Panc1 (cell line): ENCODE measurements at regions not wholly inside any gene's neighbourhood (a gene's known extent, or its start where the extent isn't known, plus 50 kb on each side); places are given as distances from the start of the nearest gene placed in this dataset.

Source experiments
- ATAC-seq: fragments of 200-7000 bp; cut with Tn5 transposase; 2 replicates; pipeline ENCODE4 v1.9.1; 2020; ENCODE audit warnings: mild to moderate bottlenecking, moderate library complexity
- BruUV-seq: library from RNA; stranded (reverse); fragments of 400-500 nt; replicated peaks from 2 replicates; lab custom pipeline; 2021; lab: Mats Ljungman, UMichigan
- CTCF ChIA-PET: fragments of 300-600 bp; sonication (Branson Sonifier 250); formaldehyde crosslinking; loops from one replicate; lab custom pipeline; 2022; ENCODE audit warnings: antibody characterized with exemption; lab: Charles Lee
- POLR2A ChIA-PET: fragments of 300-600 bp; sonication (Branson Sonifier 250); formaldehyde crosslinking; loops from one replicate; lab custom pipeline; 2022; ENCODE audit warnings: antibody characterized with exemption; lab: Charles Lee
- DNase-seq: peaks from one replicate; pipeline ENCODE4 v3.0.0-alpha.2; 2010; ENCODE audit warnings: low read depth, low spot score
- H3K27ac ChIP-seq: 2 replicates; pipeline ENCODE4 v1.5.1; 2011; ENCODE audit warnings: mild to moderate bottlenecking, low read length, inconsistent platforms
- H3K27me3 ChIP-seq: fragments of 200-500 bp; sonication (Bioruptor generic); 2 replicates; pipeline ENCODE4 v1.6.0; 2014; ENCODE audit warnings: low read length, inconsistent platforms; ENCODE audit not compliant: control insufficient read depth, insufficient read depth
- H3K36me3 ChIP-seq: fragments of 200-500 bp; sonication (Bioruptor generic); 2 replicates; pipeline ENCODE4 v1.5.1; 2014; ENCODE audit warnings: inconsistent platforms, mild to moderate bottlenecking, low read length, moderate library complexity; ENCODE audit not compliant: control insufficient read depth, insufficient read depth
- H3K4me1 ChIP-seq: 2 replicates; pipeline ENCODE4 v1.5.1; 2011; ENCODE audit warnings: inconsistent platforms, mild to moderate bottlenecking, low read length, moderate library complexity; ENCODE audit not compliant: control insufficient read depth, insufficient read depth
- H3K4me3 ChIP-seq, 2 experiments: 2 replicates each; pipeline ENCODE4 v1.5.1; 2011 to 2012; ENCODE audit warnings: low read depth in 2 of 2, low read length in 2 of 2, mild to moderate bottlenecking in 2 of 2, inconsistent platforms in 1 of 2, moderate library complexity in 1 of 2
- H3K9me3 ChIP-seq: fragments of 200-500 bp; sonication (Bioruptor generic); 2 replicates; pipeline ENCODE4 v1.5.1; 2014; ENCODE audit warnings: low read depth, mild to moderate bottlenecking, inconsistent platforms, low read length, moderate library complexity; ENCODE audit not compliant: control insufficient read depth, insufficient read depth
- CTCF ChIP-seq: fragments of 450-650 bp; IDR thresholded peaks from 2 replicates; pipeline ENCODE4 v1.5.1; 2017; ENCODE audit warnings: mild to moderate bottlenecking
- POLR2AphosphoS5 ChIP-seq: IDR thresholded peaks from 2 replicates; pipeline ENCODE4 v1.6.1; 2012; ENCODE audit warnings: mild to moderate bottlenecking, low read depth, low read length, moderate library complexity
- SIN3A ChIP-seq: IDR thresholded peaks from 2 replicates; pipeline ENCODE4 v1.6.1; 2012; ENCODE audit warnings: low read depth, mild to moderate bottlenecking, low read length, moderate library complexity, borderline replicate concordance; ENCODE audit not compliant: insufficient read depth
- TCF7L2 ChIP-seq: IDR thresholded peaks from 2 replicates; pipeline ENCODE4 v1.6.1; 2011; ENCODE audit warnings: mild to moderate bottlenecking, low read depth, low read length, inconsistent platforms
- in situ Hi-C: cut with HindIII; loops from 2 replicates; pipeline ENCODE4 v1.10.0; 2016; ENCODE audit warnings: low sequenced_read_pairs, low pct_unique_long_range_greater_than_20kb
- intact Hi-C: fragments of 100-400 bp; cut with micrococcal nuclease; formaldehyde crosslinking; loops from one replicate; pipeline ENCODE4 v1.10.0; 2022; ENCODE audit not compliant: unreplicated experiment
- TF ChIP-seq, protein P1 (sequence below), 2 experiments: IDR thresholded peaks; 2 replicates each; pipeline ENCODE4 v1.6.1; 2011 to 2012; ENCODE audit warnings: low read depth in 2 of 2, control low read depth in 1 of 2, low read length in 1 of 2, mild to moderate bottlenecking in 1 of 2, moderate library complexity in 1 of 2; ENCODE audit not compliant: insufficient read depth in 1 of 2

DNA sequence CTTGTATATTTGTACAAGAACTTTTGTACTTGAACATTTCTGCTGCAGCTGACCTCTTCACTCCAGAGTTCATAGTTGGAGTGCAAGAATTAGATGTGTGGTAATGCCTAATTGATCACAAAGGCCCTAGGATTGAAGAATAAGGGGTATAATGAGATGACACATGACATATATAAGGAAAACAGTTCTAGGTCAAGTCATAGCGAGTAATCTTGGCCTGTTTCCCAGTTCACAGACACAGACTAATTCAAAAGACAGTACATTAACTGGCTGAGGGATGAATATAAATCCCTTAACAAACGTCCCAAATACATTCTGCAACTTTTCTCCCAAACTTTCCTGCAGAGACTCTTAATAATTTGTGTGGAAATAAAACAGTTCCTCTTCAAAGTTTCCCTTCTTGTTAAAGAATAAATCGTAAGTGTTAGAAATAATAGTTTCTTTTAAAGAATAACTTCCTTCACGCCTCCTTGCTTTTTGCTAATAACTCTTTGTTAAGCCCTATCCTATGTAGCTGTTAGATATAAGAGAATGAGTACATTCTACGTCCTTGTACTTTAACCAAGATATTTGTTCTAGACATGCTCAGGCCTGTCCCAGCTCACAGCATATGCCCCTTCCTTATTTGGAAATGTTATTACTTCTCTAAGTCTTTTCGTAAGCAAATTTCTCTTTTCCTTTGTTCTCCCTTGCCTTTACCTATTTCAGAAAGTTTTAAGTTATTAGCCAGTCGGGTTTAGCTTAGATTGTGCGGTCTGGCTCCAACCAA is 556.4 kb upstream of the CTNND2 start:
- CTCF ChIA-PET: no interaction called here

GRCh38 chr5:12459326-12459725 is 555.1 kb upstream of the CTNND2 start:
- H3K4me1 ChIP-seq: no peaks in the 10 kb centered on the region
- H3K4me3 ChIP-seq: no peak overlapping the region
- BruUV-seq: no TSS peak
- no peaks in the 10 kb centered on the region for H3K27me3 ChIP-seq
- ChIA-PET CTCF (no interaction called here), POLR2A (no interaction called here)
- intact Hi-C loops (no loop called here), in situ Hi-C loops (no loop called here)
- no peak for TF ChIP-seq CTCF
- TF ChIP-seq, protein P1, sequence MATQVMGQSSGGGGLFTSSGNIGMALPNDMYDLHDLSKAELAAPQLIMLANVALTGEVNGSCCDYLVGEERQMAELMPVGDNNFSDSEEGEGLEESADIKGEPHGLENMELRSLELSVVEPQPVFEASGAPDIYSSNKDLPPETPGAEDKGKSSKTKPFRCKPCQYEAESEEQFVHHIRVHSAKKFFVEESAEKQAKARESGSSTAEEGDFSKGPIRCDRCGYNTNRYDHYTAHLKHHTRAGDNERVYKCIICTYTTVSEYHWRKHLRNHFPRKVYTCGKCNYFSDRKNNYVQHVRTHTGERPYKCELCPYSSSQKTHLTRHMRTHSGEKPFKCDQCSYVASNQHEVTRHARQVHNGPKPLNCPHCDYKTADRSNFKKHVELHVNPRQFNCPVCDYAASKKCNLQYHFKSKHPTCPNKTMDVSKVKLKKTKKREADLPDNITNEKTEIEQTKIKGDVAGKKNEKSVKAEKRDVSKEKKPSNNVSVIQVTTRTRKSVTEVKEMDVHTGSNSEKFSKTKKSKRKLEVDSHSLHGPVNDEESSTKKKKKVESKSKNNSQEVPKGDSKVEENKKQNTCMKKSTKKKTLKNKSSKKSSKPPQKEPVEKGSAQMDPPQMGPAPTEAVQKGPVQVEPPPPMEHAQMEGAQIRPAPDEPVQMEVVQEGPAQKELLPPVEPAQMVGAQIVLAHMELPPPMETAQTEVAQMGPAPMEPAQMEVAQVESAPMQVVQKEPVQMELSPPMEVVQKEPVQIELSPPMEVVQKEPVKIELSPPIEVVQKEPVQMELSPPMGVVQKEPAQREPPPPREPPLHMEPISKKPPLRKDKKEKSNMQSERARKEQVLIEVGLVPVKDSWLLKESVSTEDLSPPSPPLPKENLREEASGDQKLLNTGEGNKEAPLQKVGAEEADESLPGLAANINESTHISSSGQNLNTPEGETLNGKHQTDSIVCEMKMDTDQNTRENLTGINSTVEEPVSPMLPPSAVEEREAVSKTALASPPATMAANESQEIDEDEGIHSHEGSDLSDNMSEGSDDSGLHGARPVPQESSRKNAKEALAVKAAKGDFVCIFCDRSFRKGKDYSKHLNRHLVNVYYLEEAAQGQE (IDR thresholded peaks at IDR 0.05; ENCODE audit: insufficient read depth in 1 of 2, low read depth in 2 of 2, low read length in 1 of 2): no peak
- TF ChIP-seq POLR2AphosphoS5: no peak
- no peak for TF ChIP-seq TCF7L2
- no peak for TF ChIP-seq SIN3A
- H3K36me3 ChIP-seq: no peaks in the 10 kb centered on the region
- H3K27ac ChIP-seq: no peak overlapping the region
- ATAC-seq (no peak), DNase-seq (no peak)
- H3K9me3 ChIP-seq: no peaks in the 10 kb centered on the region

More for the DNA sequence above, 556.4 kb upstream of the CTNND2 start:
- no peaks in the 10 kb centered on the region for H3K27me3 ChIP-seq
- H3K4me1 ChIP-seq: no peaks in the 10 kb centered on the region
- DNase-seq (no peak), ATAC-seq (no peak)
- in situ Hi-C loops: no loop called here
- no peaks in the 10 kb centered on the region for H3K9me3 ChIP-seq
- intact Hi-C loops: no loop called here
- BruUV-seq: no TSS peak
- TF ChIP-seq, protein P1 (IDR thresholded peaks at IDR 0.05; ENCODE audit: insufficient read depth in 1 of 2, low read depth in 2 of 2, low read length in 1 of 2): no peak
- TF ChIP-seq CTCF (no peak), SIN3A (no peak)
- no peak overlapping the region for H3K27ac ChIP-seq
- no peak overlapping the region for H3K4me3 ChIP-seq
- POLR2A ChIA-PET: no interaction called here
- no peaks in the 10 kb centered on the region for H3K36me3 ChIP-seq
